Gastrocnemius medialis (tissue), 4 donors: ENCODE measurements at regions not wholly inside any gene's neighbourhood (a gene's known extent, or its start where the extent isn't known, plus 50 kb on each side); places are given as distances from the start of the nearest gene placed in this dataset.

Experiments used
- POLR2A ChIP-seq, 2 donors: fragments of 450-650 bp; IDR thresholded peaks; one replicate each; pipeline ENCODE4 v1.6.1; 2017; ENCODE audit warnings: antibody characterized with exemption in 2 of 2, mild to moderate bottlenecking in 2 of 2, moderate library complexity in 2 of 2
- TF ChIP-seq, protein P1 (sequence below), 5 experiments: fragments of 450-650 bp in 3 of 5; fragments of 200-600 bp in 2 of 5; sonication (generic) in 2 of 5; IDR thresholded peaks in 4 of 5; conservative IDR thresholded peaks in 1 of 5; 1 replicate in 4 of 5; 2 replicates in 1 of 5; pipeline ENCODE4 v1.5.1; 2016 to 2019; ENCODE audit warnings: antibody characterized with exemption in 5 of 5, mild to moderate bottlenecking in 3 of 5, moderate library complexity in 3 of 5

GRCh38 chr13:71169180-71169579, 697.8 kb downstream of the DACH1 start:
- TF ChIP-seq, protein P1, sequence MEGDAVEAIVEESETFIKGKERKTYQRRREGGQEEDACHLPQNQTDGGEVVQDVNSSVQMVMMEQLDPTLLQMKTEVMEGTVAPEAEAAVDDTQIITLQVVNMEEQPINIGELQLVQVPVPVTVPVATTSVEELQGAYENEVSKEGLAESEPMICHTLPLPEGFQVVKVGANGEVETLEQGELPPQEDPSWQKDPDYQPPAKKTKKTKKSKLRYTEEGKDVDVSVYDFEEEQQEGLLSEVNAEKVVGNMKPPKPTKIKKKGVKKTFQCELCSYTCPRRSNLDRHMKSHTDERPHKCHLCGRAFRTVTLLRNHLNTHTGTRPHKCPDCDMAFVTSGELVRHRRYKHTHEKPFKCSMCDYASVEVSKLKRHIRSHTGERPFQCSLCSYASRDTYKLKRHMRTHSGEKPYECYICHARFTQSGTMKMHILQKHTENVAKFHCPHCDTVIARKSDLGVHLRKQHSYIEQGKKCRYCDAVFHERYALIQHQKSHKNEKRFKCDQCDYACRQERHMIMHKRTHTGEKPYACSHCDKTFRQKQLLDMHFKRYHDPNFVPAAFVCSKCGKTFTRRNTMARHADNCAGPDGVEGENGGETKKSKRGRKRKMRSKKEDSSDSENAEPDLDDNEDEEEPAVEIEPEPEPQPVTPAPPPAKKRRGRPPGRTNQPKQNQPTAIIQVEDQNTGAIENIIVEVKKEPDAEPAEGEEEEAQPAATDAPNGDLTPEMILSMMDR (IDR thresholded peaks at IDR 0.05 in 4 of 5, conservative IDR thresholded peaks at IDR 0.05 in 1 of 5): no peak
- TF ChIP-seq POLR2A (IDR thresholded peaks at IDR 0.05): no peak
